Left lung (tissue), 4 donors: ENCODE measurements at regions not wholly inside any gene's neighbourhood (a gene's known extent, or its start where the extent isn't known, plus 50 kb on each side); places are given as distances from the start of the nearest gene placed in this dataset.
A peak's percentile ranks its signal among the peaks of the same experiment; 100 is the strongest.
"Not testable (repeated sequence)": the region's sequence is repeated elsewhere in the genome, so short reads cannot be mapped to it uniquely, and the experiment has no call there.

ENCODE experiments used
- ATAC-seq: fragments of 200-7000 bp; cut with Tn5 transposase; one replicate; pipeline ENCODE4 v1.9.1; 2020; ENCODE audit warnings: moderate library complexity
- DNase-seq, 4 donors: peaks; one replicate each; pipeline ENCODE4 v3.0.0-alpha.2; 2013 to 2020
- H3K27ac ChIP-seq, 2 donors: fragments of 200-600 bp; sonication (generic) in 1 of 2; one replicate each; pipeline versions ENCODE4 v1.5.0 to v1.8.0; 2020 to 2021
- H3K27me3 ChIP-seq, 2 donors: fragments of 200-600 bp; sonication (generic) in 1 of 2; one replicate each; pipeline versions ENCODE4 v1.5.0 to v1.8.0; 2020 to 2021
- H3K36me3 ChIP-seq, 2 donors: fragments of 200-600 bp; sonication (generic) in 1 of 2; one replicate each; pipeline versions ENCODE4 v1.5.0 to v1.8.0; 2020 to 2021
- H3K4me1 ChIP-seq, 2 donors: fragments of 200-600 bp; one replicate each; pipeline ENCODE4 v1.8.0; 2021
- H3K4me3 ChIP-seq, 2 donors: fragments of 200-600 bp; sonication (generic) in 1 of 2; one replicate each; pipeline versions ENCODE4 v1.5.0 to v1.8.0; 2020 to 2021; ENCODE audit warnings: mild to moderate bottlenecking in 1 of 2
- H3K9me3 ChIP-seq, 2 donors: fragments of 200-600 bp; sonication (generic) in 1 of 2; one replicate each; pipeline versions ENCODE4 v1.5.0 to v1.8.0; 2020 to 2021
- CTCF ChIP-seq, 2 donors: fragments of 200-600 bp; sonication (generic) in 1 of 2; IDR thresholded peaks; one replicate each; pipeline versions ENCODE4 v1.5.0 to v1.8.0; 2021; ENCODE audit warnings: antibody characterized with exemption in 2 of 2
- intact Hi-C, 2 donors: fragments of 100-400 bp; cut with DNase I; formaldehyde crosslinking; loops; one replicate each; pipeline versions ENCODE4 v1.11.2 to v1.14.2; 2022
- donor health status: DM: no; HTN: yes; CAD: no.
- donor health status: DM: no; HTN: no; CAD: no.

- no peak for ATAC-seq
- intact Hi-C loops, result no loop called here
- no peak for TF ChIP-seq CTCF (IDR thresholded peaks at IDR 0.05)
Observed at GRCh38 chr14:27727251-27727770, 1039.3 kb upstream of the FOXG1 start.

GRCh38 chr14:27730204-27730603, 1036.4 kb upstream of the FOXG1 start:
- H3K9me3 ChIP-seq, result no peaks in the 10 kb centered on the region
- no peaks in the 10 kb centered on the region for H3K4me1 ChIP-seq
- intact Hi-C loops, result no loop called here
- no peak for TF ChIP-seq CTCF (IDR thresholded peaks at IDR 0.05)
- ATAC-seq (no peak), DNase-seq (no peak)
- no peak overlapping the region for H3K27ac ChIP-seq
- H3K4me3 ChIP-seq, result no peak overlapping the region
- no peaks in the 10 kb centered on the region for H3K36me3 ChIP-seq
- H3K27me3 ChIP-seq, result no peaks in the 10 kb centered on the region

More at GRCh38 chr14:27727251-27727770, 1039.3 kb upstream of the FOXG1 start:
- no peak overlapping the region for H3K4me3 ChIP-seq
- no peaks in the 10 kb centered on the region for H3K27me3 ChIP-seq
- no peaks in the 10 kb centered on the region for H3K4me1 ChIP-seq
- no peak for DNase-seq
- no peaks in the 10 kb centered on the region for H3K36me3 ChIP-seq
- H3K9me3 ChIP-seq, result no peaks in the 10 kb centered on the region
- no peak overlapping the region for H3K27ac ChIP-seq

GRCh38 chr14:27739657-27740156, 1026.9 kb upstream of the FOXG1 start:
- Histone ChIP-seq H3K27ac (no peak overlapping the region), H3K4me3 (no peak overlapping the region), H3K36me3 (no peaks in the 10 kb centered on the region), H3K4me1 (no peaks in the 10 kb centered on the region), H3K9me3 (no peaks in the 10 kb centered on the region), H3K27me3 (no peaks in the 10 kb centered on the region)
- intact Hi-C loops, result no loop called here
- ATAC-seq (peak; percentile 93), DNase-seq (peak in 1 of 4 donors; percentile 0)
- TF ChIP-seq CTCF (IDR thresholded peaks at IDR 0.05), result no peak

GRCh38 chr14:27750114-27750513, 1016.5 kb upstream of the FOXG1 start:
- no peak for ATAC-seq
- Histone ChIP-seq H3K27me3 (no peaks in the 10 kb centered on the region), H3K27ac (no peak overlapping the region), H3K9me3 (no peaks in the 10 kb centered on the region), H3K4me3 (no peak overlapping the region), H3K36me3 (no peaks in the 10 kb centered on the region), H3K4me1 (no peaks in the 10 kb centered on the region)
- intact Hi-C loops, result no loop called here
- TF ChIP-seq CTCF (IDR thresholded peaks at IDR 0.05), result no peak
- no peak for DNase-seq

- H3K4me3 ChIP-seq, DNase-seq, H3K4me1 ChIP-seq, H3K9me3 ChIP-seq, H3K27me3 ChIP-seq, intact Hi-C loops, H3K27ac ChIP-seq, ATAC-seq, H3K36me3 ChIP-seq: not testable (repeated sequence)
Observed at GRCh38 chr14:27757642-27758041, 1008.9 kb upstream of the FOXG1 start.

GRCh38 chr14:27760367-27760766, 1006.2 kb upstream of the FOXG1 start:
- H3K36me3 ChIP-seq, DNase-seq, H3K27ac ChIP-seq, intact Hi-C loops, H3K9me3 ChIP-seq, H3K4me3 ChIP-seq, ATAC-seq, H3K27me3 ChIP-seq, H3K4me1 ChIP-seq: not testable (repeated sequence)

- H3K27me3 ChIP-seq, ATAC-seq, H3K4me3 ChIP-seq, H3K4me1 ChIP-seq, H3K27ac ChIP-seq, DNase-seq, H3K36me3 ChIP-seq, H3K9me3 ChIP-seq, intact Hi-C loops: not testable (repeated sequence)
Observed at GRCh38 chr14:27799066-27800028, 967.2 kb upstream of the FOXG1 start.

- H3K27ac ChIP-seq, H3K36me3 ChIP-seq, H3K27me3 ChIP-seq, ATAC-seq, H3K4me1 ChIP-seq, DNase-seq, intact Hi-C loops, H3K4me3 ChIP-seq, H3K9me3 ChIP-seq: not testable (repeated sequence)
Observed at GRCh38 chr14:27817746-27818430, 948.7 kb upstream of the FOXG1 start.
